Omental fat pad (tissue), 3 donors: ENCODE measurements at regions not wholly inside any gene's neighbourhood (a gene's known extent, or its start where the extent isn't known, plus 50 kb on each side); places are given as distances from the start of the nearest gene placed in this dataset.

ENCODE experiments used
- ATAC-seq: fragments of 150-250 bp; one replicate; pipeline ENCODE4 v1.9.1; 2016; ENCODE audit warnings: mild to moderate bottlenecking, moderate library complexity; ENCODE audit not compliant: low FRiP score
- DNase-seq: peaks from one replicate; pipeline ENCODE4 v3.0.0-alpha.2; 2019; ENCODE audit warnings: low spot score
- CTCF ChIP-seq, 3 donors: fragments of 450-650 bp; IDR thresholded peaks; one replicate each; pipeline ENCODE4 v1.5.1; 2016 to 2017; ENCODE audit warnings: antibody characterized with exemption in 3 of 3, mild to moderate bottlenecking in 3 of 3, moderate library complexity in 2 of 3

- TF ChIP-seq CTCF (IDR thresholded peaks at IDR 0.05): no peak
- ATAC-seq: no peak
- no peak for DNase-seq
Measured at GRCh38 chr13:109899316-109899715, 112.9 kb upstream of the IRS2 start.

GRCh38 chr13:109897988-109898624 is 111.7 kb upstream of the IRS2 start:
- no peak for ATAC-seq
- DNase-seq: no peak

GRCh38 chr13:109892101-109892500 is 105.7 kb upstream of the IRS2 start:
- no peak for TF ChIP-seq CTCF (IDR thresholded peaks at IDR 0.05)
- ATAC-seq: no peak
- no peak for DNase-seq

More at GRCh38 chr13:109897988-109898624, 111.7 kb upstream of the IRS2 start:
- no peak for TF ChIP-seq CTCF (IDR thresholded peaks at IDR 0.05)

- no peak for DNase-seq
- no peak for TF ChIP-seq CTCF (IDR thresholded peaks at IDR 0.05)
- ATAC-seq: no peak
Measured at GRCh38 chr13:109885235-109885634, 98.9 kb upstream of the IRS2 start.

GRCh38 chr13:109884462-109884861 is 98.1 kb upstream of the IRS2 start:
- ATAC-seq: no peak
- TF ChIP-seq CTCF (IDR thresholded peaks at IDR 0.05): no peak
- DNase-seq: no peak

GRCh38 chr13:109883181-109884180 is 97.1 kb upstream of the IRS2 start:
- DNase-seq: no peak
- no peak for TF ChIP-seq CTCF (IDR thresholded peaks at IDR 0.05)
- ATAC-seq: no peak
